ENCODE measurements at regions not wholly inside any gene's neighbourhood (a gene's known extent, or its start where the extent isn't known, plus 50 kb on each side); places are given as distances from the start of the nearest gene placed in this dataset.

GRCh38 chr13:73687929-73688328 is 446.3 kb downstream of the KLF12 start:
- TF ChIP-seq SIN3A (IDR thresholded peaks at IDR 0.05; ENCODE audit: borderline replicate concordance, insufficient read depth, low read length) (no peak), POLR2AphosphoS5 (IDR thresholded peaks at IDR 0.05; ENCODE audit: low read depth, low read length) (no peak), REST (IDR thresholded peaks at IDR 0.05; ENCODE audit: insufficient read depth in 1 of 2, low read depth in 2 of 2, low read length in 2 of 2) (no peak), TAF1 (IDR thresholded peaks at IDR 0.05; ENCODE audit: borderline replicate concordance, insufficient read depth, low read length) (no peak)

All from PFSK-1 (cell line).